ENCODE measurements at regions not wholly inside any gene's neighbourhood (a gene's known extent, or its start where the extent isn't known, plus 50 kb on each side); places are given as distances from the start of the nearest gene placed in this dataset.

DNA sequence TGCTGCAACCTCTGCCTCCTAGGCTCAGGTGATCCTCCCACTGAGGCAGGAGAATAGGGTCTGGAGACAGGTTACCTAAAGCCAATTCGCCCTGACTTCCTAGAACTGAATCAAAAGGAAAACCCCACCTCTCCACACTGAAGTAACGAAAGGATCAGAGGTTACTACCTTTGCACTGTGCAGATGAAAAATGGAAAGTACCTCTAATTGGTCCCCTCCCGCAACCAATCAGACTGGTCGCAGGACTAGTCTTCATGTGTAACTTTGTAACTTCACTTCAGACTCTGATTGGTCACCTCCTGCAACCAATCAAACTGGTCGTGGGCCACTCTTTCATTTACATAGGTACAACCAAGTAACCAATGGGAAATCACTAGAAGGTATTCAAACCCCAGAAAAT lies 61.1 kb downstream of the ATXN3L start:
- TF ChIP-seq, protein P1, sequence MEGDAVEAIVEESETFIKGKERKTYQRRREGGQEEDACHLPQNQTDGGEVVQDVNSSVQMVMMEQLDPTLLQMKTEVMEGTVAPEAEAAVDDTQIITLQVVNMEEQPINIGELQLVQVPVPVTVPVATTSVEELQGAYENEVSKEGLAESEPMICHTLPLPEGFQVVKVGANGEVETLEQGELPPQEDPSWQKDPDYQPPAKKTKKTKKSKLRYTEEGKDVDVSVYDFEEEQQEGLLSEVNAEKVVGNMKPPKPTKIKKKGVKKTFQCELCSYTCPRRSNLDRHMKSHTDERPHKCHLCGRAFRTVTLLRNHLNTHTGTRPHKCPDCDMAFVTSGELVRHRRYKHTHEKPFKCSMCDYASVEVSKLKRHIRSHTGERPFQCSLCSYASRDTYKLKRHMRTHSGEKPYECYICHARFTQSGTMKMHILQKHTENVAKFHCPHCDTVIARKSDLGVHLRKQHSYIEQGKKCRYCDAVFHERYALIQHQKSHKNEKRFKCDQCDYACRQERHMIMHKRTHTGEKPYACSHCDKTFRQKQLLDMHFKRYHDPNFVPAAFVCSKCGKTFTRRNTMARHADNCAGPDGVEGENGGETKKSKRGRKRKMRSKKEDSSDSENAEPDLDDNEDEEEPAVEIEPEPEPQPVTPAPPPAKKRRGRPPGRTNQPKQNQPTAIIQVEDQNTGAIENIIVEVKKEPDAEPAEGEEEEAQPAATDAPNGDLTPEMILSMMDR (IDR thresholded peaks at IDR 0.05): no peak
- no peak for TF ChIP-seq POLR2AphosphoS5 (IDR thresholded peaks at IDR 0.05)
- TF ChIP-seq POLR2A (IDR thresholded peaks at IDR 0.05): no peak
- TF ChIP-seq EP300 (IDR thresholded peaks at IDR 0.05): no peak

All from gastroesophageal sphincter (tissue), 3 donors.